Bone marrow (tissue), 2 donors: ENCODE measurements at regions not wholly inside any gene's neighbourhood (a gene's known extent, or its start where the extent isn't known, plus 50 kb on each side); places are given as distances from the start of the nearest gene placed in this dataset.
"Not testable (repeated sequence)": the region's sequence is repeated elsewhere in the genome, so short reads cannot be mapped to it uniquely, and the experiment has no call there.

Experiments used
- DNase-seq, 2 donors: peaks; one replicate each; lab custom pipeline; 2025; lab: John Stamatoyannopoulos, UW

DNA sequence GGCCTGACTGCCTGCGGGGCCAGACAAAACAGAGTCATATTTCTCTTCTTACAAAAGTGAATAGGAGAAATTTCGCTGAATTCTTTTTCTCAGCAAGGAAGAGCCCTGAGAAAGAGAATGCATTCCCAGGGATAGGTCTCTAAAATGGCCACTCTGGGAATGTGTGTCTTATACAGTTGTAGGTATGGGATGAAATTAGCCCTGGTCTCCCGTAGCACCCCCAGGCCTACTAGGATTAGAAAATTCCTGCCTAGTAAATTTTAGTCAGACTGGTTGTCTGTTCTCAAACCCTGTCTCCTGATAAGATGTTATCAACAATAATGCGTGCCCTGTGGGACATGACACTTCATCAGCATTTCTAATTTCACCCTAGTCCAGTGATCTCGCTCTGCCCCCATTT is 920.1 kb downstream of the LTN1 start:
- no peak for DNase-seq

DNA sequence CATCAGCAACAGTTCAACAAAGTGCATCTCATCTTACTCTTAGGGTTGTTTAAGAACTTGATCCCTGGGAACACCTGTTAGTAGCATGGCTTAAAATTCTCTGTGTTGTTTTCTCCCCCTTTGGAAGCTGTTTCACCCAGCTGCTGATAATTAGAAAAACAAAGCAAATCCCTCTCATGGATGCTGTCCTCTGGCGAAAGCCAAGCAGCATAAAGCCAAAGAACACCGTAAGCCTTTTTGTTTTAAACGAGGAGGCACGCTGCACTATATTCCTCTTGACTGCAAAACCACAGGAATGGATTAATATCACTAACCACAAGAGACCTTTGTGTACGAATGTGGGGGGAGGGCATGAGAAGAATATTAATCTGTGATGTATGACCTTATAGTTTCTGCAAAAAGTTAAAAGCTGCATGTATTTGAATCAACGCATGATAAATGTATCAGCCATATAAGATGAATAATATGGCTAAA is 923.2 kb downstream of the LTN1 start:
- DNase-seq, result no peak

DNA sequence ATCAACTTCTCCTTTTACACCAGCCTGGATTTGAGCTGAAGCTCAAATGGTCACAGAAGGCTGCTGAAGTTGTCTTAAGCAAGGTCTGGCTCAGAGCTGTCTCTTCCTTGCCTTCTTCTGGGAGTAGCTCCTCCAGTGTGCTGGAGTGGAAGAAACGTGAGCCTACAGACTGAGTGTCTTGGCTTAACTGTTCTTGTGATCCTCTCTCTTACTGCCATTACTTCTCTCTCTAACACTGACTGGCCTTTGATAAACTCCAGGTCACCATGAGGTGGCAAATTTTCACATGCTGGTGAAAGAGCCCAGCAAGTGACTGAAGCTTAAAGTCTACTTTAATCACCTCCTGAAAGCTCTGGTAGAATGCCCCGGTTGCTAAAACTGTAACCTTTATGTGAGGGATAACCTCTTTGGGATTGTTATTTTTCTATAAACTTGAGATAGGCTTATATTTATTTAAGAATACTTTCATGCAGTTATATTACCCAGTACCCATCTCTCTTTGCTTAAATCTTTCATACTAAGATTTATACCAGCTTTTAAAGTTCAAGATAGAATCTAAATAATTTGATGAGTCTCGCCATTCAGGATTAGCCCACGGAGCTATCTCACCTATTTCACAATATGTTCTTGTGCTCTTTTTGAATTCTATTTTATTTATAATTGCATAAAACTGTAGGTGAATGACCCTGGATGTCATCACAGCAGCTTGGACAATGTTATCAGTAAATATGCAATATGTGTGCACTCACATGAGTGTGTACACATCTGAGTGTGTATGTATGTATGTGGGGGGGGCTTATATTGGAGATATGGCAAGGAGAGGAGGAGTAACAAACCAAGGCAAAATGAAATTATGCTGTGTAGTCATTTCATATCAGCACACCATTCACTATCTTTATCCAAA is 924.0 kb downstream of the LTN1 start:
- no peak for DNase-seq

DNA sequence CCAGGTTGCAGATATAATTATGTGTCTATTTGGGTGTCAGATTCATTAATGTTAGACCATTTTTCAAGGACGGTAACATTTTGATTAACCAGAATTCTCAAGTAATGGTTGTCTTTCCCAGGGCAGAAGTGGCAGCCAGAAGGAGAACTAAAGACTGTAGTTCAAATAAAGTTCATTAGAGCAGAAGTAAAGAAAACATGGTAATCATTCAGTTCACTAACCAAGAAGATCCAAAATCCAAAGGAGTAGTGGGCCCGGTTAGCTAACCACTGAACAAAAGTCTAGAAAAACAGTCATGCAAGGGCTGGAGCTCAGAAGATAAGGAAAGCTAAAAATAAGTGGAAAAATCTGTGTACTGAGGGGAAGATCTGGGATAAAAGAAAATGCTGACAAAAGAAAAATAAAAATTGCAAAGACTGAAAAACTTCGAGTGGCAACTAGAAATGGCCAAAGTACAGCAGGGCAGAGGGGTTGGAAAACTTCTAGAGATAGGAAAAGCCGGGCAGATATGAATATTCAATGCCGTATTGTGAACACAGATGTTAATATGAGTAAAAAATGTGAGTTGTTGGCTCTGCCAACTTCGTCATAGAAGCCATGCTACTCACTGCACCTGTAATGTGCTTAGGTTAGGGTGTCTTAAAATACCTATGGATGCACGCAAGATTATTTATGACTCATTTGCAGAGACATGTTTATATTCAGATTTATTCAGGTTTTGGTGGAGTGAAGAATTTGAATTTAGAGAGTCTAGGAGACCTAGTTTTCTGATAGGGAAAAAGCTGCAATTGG is 925.9 kb downstream of the LTN1 start:
- DNase-seq, result no peak

DNA sequence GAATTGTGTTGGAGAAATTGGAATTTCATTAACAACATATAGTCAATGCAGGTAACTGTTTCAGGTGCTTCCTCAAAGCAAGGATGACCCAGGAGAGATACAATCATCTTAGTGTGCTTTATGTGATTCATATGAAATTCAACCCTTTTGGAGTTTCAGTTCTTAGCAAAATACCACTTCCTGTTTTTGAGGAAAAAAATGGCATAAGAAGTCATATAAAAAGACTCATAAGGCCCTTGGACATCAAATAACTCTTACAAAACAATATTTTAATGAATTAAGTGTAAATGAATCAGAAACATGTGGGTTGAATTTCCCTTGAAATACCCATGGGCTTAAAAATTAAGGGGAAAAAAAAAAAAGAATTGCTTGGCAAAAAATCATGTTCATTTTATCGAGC is 926.6 kb downstream of the LTN1 start:
- no peak for DNase-seq

DNA sequence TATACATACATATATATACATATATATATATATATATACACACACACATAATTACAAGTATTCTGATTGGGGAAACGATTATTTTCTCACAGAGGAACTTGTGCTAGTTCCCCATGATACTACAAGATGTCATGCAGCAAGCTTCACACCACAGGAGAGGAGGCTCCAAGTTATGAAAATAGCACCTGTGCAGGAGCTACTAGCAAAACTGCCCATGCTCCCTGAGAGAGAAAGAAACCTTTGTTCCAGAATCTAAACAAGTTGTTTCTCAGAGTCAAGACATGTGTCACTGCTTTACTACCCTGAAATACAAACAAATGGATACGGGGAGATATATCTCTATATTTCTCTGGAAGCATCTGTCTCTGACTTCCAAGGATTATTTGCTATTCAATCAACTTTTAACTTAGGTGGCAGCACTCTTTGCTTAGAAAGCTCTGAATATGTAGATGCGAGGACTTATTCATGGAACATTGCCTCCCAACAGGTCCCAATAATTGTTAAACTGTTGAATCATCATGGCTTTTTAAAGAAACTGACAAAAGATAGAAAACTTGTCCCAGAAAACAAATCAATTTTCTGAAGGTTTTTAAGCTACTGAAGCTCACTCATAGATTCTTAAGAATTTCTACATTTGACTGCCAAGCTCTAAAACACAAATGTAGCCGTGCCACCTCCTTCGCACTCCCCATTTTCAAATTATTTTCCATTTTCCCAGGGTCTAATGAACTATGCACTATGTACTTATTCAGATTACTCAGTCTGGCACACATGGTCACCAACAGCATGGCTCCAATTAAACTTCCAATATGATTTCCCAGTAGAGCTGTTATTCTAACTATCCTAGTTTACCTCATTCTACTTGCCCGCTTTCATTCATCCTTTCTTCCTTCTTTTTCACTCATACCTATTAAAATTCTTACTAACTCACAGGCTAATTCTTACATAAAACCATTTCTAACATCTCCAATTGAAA is 929.1 kb downstream of the LTN1 start:
- DNase-seq, result no peak

DNA sequence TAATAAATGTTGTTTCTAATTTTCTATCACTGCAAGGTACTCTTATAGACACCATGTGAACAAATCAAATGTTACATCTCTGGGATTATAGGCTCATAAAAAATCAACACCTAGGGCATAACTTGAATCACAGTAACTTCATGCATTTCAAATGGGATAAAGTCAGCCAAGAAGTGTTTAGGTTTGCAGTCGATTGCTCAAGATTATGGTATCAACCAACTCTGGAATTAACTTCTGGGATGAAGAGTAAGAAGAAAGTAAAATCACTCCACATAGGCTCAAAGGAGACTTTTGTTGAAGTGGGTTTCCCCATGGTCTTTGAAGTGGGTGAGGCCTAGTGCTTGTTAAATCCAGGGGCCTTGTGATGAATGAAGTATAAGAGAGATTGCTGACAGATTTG is 939.7 kb downstream of the LTN1 start:
- not testable (repeated sequence) for DNase-seq

DNA sequence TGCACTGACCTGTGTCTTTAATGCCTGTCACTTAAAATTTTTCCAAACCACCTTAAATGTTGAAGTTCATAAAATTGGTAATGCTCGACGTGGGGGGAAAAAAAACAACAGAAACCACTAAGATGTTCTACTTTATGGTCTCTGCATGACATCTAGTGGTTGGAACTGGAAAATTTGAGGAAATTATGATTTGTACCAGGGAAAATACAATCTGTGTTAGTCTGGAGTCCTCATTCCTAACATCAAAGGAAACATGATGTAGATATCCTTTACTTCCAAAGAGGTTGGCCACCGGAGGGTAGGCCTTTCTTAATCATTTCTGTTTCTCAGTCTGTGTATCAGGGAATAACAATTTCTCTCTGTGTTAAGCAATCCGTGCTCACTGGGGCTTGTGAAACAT is 941.0 kb downstream of the LTN1 start:
- not testable (repeated sequence) for DNase-seq

DNA sequence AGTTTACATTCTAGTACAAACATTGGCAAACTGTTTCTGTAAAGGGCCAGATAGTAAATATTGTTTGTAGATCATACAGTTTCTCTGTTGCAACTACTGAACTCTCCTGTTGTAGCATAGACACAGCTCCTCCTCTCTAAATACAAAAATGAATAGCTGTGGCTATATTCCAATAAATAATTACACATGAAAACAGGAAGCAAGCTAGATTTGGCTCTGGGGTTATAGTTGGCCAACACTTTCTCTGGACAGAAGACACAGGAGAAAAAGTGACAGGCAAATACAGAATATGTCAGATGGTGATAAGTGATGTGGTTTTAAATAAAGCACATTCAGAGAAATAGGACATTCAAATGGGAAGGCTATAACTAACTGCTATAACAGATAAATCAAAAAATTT is 957.0 kb downstream of the LTN1 start:
- DNase-seq, result not testable (repeated sequence)

DNA sequence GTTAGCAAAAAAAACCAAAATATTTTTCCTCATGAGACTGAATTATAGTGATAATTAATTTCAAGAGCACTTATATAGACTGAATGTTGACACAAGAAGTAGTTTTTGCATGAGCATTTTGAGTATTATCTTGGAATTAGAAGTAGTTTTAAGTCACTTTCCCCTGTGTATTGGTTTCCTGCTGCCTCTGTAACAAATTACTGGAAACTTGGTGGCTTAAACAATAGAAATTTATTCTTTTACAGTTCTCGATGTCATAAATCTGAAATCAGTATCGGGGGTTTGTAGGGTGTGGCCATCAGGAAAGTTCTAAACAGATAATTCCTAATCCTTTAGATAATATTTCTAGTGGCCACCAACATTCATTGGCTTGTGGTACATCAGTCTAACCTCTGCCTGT is 957.8 kb downstream of the LTN1 start:
- DNase-seq, result not testable (repeated sequence)

DNA sequence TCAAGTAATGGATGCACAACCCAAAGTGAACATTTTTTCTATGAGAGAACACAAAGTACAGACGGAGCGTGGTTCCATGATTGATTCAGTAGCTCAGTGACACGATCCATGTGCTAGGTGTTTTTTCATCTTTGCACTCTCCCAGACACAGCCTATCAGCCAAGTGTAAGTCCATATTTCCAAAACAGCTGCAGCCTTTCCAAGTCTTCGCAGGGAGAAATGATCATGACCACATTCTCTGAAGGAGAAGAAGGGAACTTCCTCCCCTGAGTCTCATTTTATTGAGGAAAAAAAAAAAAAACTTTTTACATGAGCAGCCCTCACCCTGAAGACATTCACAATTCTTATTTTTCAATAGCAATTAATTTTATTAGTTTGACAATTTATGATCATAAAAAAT is 958.3 kb downstream of the LTN1 start:
- not testable (repeated sequence) for DNase-seq

DNA sequence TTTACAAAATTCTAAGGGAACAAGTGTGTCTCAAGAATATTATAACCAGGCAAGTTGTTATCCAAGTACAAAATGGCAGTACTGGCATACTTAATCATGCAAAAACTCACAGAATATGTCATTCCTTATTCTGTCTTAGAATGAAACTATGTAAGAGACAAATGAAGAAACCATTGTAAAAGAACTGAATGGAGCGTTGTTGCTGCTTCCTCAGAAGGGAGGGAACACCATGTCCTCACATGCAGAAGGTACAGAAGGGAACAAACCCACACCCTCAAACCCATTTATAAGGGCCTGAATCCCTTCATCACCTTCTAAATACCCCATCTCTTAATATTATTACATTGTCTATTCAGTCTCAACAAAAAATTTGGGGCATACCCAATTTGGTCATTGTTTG is 960.0 kb downstream of the LTN1 start:
- DNase-seq, result not testable (repeated sequence)

DNA sequence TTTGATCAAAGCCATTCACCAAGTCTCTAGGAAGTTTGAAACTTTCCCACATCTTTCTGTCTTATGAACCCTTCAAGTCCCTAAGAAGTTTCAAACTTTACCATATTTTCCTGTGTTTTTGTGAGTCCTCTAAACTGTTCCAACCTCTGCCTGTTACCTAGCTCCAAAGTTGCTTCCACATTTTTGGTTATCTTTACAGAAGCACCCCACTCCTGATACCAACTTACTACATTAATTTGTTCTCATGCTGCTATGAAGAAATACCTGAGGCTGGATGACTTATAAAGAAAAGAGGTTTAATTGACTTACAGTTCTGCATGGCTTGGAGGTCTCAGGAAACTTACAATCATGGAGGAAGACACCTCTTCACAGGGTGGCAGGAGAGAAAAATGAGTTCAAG is 961.6 kb downstream of the LTN1 start:
- not testable (repeated sequence) for DNase-seq

DNA sequence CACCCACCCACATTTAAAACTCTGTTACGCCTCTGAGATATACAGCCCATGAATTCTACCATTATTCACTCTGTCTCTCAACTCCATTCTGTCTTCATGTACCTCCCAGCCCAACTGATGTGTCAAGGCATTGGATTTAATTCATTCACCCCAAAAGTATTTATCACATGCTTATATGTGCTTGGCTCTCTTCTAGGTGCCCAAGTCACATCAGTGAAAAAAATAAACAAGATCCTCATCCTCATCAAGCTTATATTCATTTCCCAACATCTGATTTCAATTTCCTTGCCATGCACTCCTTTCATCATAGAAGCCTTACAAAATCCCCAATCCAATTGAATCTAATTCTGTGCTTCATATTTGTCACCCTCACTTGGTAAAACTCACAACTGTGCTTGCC is 967.6 kb downstream of the LTN1 start:
- no peak for DNase-seq

DNA sequence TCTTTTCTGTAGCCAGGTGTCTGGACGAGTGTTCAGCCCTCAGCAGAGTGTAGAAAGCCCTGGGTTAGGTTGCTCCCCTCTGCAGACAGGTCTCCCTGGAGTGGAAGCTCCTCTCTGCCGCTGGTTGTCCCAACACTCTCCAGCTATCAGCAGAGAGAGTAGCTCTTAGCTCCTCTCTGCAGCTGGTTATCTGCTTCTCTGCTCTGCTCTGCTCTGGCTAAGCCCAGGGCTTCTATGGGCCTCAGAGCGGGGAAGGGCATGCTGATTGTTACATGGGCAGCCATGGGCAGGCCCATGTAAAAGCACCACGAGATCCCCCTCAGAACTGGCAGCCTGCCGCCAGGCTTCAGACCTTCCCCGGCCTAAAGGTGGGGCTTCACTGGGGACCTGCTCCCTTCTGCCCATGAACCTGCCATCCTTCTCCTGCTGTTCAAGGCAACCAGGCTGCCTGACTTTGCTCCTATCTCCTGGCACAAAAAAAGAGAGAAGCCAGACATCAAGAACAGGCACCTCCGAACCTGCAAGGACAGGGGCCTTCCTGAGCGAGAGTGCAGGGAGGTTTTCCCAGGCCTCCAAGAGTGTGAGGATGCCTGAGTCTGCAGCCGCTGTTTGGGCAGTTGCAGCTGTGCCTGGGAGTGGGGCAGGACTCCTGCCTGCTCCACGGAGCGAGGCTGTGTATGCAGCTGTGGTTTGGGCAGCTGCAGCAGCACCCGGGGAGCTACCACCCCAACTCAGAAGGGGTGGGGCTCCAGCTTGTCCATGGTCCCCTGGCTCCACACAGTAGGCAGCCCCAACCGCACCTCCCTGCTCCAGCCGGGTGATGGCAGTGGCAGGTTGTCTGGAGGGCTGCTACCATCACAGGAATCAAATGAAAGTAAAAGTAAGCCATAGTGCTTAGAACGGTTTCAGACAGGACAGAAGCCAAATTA is 973.7 kb downstream of the LTN1 start:
- DNase-seq, result no peak

DNA sequence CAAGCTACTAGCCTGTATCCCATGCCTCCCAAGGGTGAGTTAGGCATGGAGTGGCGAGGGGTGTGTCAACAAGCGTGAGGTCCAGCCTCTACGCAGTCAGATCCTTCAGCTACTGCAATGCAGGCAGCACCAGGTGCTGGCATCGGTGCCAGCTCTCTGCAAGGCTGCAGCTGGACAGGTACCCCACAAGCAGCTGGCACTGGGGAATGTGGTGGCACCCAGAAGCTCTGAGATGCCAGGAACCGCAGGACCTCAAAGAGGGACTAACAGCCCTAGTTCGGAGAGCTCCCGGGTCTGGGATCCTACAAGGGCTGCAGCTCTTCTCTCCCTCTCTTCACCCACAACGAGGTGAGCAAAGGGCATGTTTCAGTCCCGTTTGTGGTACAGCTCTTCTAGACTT is 974.5 kb downstream of the LTN1 start:
- DNase-seq, result no peak

DNA sequence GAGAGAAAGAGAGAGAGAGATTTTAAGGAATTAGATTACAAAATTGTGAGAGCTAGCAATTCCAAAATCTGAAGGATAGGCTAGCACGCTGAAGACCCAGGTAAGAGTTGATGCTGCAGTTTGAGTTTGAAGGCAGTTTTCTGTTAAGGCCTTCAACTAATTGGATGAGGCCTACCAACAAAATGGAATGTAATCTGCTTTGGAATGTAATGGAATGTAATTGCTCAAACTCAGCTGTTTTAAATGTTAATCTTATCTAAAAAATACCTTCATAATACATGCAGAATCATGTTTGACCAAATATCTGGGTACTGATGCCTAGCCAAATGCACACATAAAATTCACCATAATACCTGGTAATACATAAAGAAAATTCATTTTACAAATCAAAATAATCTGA is 976.1 kb downstream of the LTN1 start:
- DNase-seq, result no peak

DNA sequence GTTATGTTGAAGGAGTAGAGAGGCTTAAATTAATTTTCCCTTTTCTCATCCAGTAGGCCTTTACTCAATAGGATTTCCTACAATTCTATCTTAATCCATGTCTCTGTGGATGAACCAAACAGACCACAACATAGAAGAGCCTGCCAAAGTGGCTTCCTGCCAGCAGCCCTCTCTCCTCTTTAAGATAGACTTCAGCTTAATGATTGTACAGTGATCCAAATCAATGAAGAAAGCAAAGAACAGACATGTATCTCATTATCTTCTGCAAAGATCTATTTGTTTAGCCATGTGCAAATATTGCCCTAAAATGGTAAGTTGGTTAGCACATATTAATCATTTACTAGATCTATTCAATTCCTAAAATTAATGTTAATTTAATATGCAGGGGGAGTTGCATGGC is 979.6 kb downstream of the LTN1 start:
- DNase-seq, result not testable (repeated sequence)

DNA sequence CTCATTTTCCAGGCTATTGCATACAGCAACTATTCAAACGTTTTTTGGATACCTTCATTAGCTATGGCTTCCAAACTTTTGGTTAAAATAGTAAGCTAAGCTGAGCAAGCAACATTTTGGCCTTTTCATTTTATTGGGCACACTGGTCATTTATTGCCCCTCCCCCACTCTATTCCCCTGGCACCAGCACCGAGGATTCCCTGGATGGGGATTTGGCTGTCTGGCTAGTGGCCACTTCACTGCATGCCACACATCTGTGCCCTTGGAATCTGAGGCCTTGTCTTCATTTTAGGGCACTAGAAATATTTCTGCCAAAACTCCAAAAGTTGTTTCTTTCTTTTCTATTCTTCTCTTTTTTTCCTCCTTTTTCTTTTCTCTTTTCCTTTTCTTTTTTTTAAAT is 980.7 kb downstream of the LTN1 start:
- DNase-seq, result not testable (repeated sequence)

DNA sequence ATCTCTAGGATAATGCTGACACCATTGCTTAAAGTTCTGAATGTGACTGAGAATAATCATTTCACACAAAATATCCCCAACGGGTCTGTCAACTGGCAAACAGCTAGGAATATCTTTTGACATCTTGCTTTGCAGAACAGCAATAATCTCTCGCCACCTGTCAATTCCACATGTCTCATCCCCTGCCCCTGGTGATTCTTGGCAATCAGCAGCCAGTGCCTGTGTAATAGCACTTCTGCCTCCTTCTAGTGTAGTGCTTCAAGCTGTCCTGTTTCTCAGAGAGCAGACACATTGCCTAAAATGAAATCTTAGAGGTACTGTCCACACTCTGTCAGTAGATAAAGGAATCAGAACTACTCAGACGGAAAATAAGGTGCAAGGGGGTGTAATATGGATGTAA is 984.4 kb downstream of the LTN1 start:
- not testable (repeated sequence) for DNase-seq

DNA sequence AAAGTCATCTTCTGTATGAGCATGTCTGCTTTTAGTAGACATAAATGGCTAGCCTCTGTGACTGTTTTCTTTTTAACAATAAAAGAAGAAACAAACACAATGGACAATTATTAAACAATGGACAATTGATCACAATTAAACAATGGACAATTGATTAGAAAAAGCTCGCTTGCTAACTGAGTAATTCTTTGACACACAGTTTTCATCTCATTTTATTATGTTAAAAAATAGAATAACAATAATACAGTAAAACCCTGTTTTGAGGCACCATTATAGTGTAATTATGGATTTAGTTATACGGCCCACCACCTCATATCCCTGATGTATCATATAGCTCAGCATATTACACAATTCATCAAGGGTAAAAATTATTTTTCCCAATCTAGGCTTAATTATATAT is 989.0 kb downstream of the LTN1 start:
- not testable (repeated sequence) for DNase-seq
